Hepatocyte (in vitro differentiated cells): ENCODE measurements at regions not wholly inside any gene's neighbourhood (a gene's known extent, or its start where the extent isn't known, plus 50 kb on each side); places are given as distances from the start of the nearest gene placed in this dataset.

Experiments used
- DNase-seq: peaks from one replicate; pipeline ENCODE4 v3.0.0-alpha.2; 2016; ENCODE audit warnings: low spot score
- H2AFZ ChIP-seq: fragments of 200-600 bp; sonication (generic); 2 replicates; pipeline ENCODE4 v1.6.0; 2016; ENCODE audit warnings: antibody characterized with exemption, mild to moderate bottlenecking
- H3K27ac ChIP-seq: fragments of 200-600 bp; sonication (generic); 2 replicates; pipeline ENCODE4 v1.5.1; 2016; ENCODE audit warnings: mild to moderate bottlenecking
- H3K27me3 ChIP-seq: fragments of 200-600 bp; sonication (generic); 2 replicates; pipeline ENCODE4 v1.6.1; 2016
- H3K36me3 ChIP-seq: fragments of 200-600 bp; sonication (generic); replicated peaks from 2 replicates; pipeline ENCODE4 v1.5.1; 2016; ENCODE audit warnings: low read depth; ENCODE audit not compliant: insufficient read depth
- H3K4me1 ChIP-seq: fragments of 200-600 bp; sonication (generic); 2 replicates; pipeline ENCODE4 v1.5.1; 2016; ENCODE audit warnings: mild to moderate bottlenecking, moderate library complexity; ENCODE audit not compliant: insufficient read depth
- H3K4me2 ChIP-seq: fragments of 200-600 bp; sonication (generic); 2 replicates; pipeline ENCODE4 v1.6.0; 2016
- H3K4me3 ChIP-seq: fragments of 200-600 bp; sonication (generic); 2 replicates; pipeline ENCODE4 v1.5.1; 2016; ENCODE audit warnings: mild to moderate bottlenecking
- H3K79me2 ChIP-seq: fragments of 200-600 bp; sonication (generic); 2 replicates; pipeline ENCODE4 v1.6.0; 2017; ENCODE audit warnings: mild to moderate bottlenecking
- H3K9me2 ChIP-seq: fragments of 200-600 bp; sonication (generic); replicated peaks from 2 replicates; pipeline ENCODE4 v1.6.0; 2017; ENCODE audit warnings: mild to moderate bottlenecking; ENCODE audit not compliant: insufficient read depth
- H3K9me3 ChIP-seq: fragments of 200-600 bp; sonication (generic); 2 replicates; pipeline ENCODE4 v1.5.1; 2016; ENCODE audit warnings: low read depth, mild to moderate bottlenecking
- H4K20me1 ChIP-seq: fragments of 200-600 bp; sonication (generic); 2 replicates; pipeline ENCODE4 v1.6.0; 2016; ENCODE audit warnings: mild to moderate bottlenecking; ENCODE audit not compliant: insufficient read depth, poor library complexity, severe bottlenecking
- EZH2 ChIP-seq: fragments of 200-600 bp; sonication (generic); IDR thresholded peaks from 2 replicates; pipeline ENCODE4 v1.6.1; 2016; ENCODE audit warnings: antibody characterized with exemption, mild to moderate bottlenecking, borderline replicate concordance
- EZH2phosphoT487 ChIP-seq: fragments of 200-600 bp; sonication (generic); IDR thresholded peaks from one replicate; pipeline ENCODE4 v1.6.1; 2018; ENCODE audit warnings: antibody characterized with exemption, mild to moderate bottlenecking, low read depth, moderate library complexity; ENCODE audit not compliant: unreplicated experiment, severe bottlenecking
- WGBS: methylation state at CpG from one replicate; pipeline ENCODE4 v1.1.6; 2016; ENCODE audit warnings: low lambda C conversion rate; ENCODE audit errors: missing lambda C conversion rate; 5-methylcytosine and 5-hydroxymethylcytosine counted together
- TF ChIP-seq, protein P1 (sequence below): fragments of 200-600 bp; sonication (generic); IDR thresholded peaks from 2 replicates; pipeline ENCODE4 v1.5.1; 2016; ENCODE audit warnings: antibody characterized with exemption, mild to moderate bottlenecking; ENCODE audit not compliant: poor library complexity

DNA sequence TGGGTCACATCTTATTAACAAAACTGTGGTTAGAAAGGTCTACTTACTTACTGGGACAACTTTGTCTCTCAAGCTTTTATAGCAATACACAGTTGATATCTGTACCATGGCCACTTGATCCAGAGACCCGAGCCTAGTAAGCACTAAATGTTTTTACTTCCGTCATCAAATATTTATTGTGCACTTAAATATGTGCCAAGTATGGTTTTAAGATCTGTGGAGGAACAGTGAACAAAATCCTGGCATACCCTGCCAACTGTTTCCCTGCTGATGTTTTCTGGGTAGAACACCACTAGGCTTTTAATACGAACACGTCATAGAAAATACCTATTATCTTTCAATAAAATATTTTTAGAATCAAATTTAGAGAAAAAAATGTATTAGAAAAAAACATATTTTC lies 574.8 kb downstream of the HACE1 start:
- no peak overlapping the region for H3K4me3 ChIP-seq
- no peaks in the 10 kb centered on the region for H3K79me2 ChIP-seq
- H3K4me1 ChIP-seq: no peaks in the 10 kb centered on the region
- no peak overlapping the region for H3K27ac ChIP-seq
- no peak for DNase-seq
- no peak overlapping the region for H2AFZ ChIP-seq
- no peaks in the 10 kb centered on the region for H3K9me3 ChIP-seq
- H3K9me2 ChIP-seq: no peaks in the 10 kb centered on the region
- 79% methylated on average over 4 of the region's 4 CpGs for WGBS
- TF ChIP-seq EZH2phosphoT487: no peak
- TF ChIP-seq, protein P1, sequence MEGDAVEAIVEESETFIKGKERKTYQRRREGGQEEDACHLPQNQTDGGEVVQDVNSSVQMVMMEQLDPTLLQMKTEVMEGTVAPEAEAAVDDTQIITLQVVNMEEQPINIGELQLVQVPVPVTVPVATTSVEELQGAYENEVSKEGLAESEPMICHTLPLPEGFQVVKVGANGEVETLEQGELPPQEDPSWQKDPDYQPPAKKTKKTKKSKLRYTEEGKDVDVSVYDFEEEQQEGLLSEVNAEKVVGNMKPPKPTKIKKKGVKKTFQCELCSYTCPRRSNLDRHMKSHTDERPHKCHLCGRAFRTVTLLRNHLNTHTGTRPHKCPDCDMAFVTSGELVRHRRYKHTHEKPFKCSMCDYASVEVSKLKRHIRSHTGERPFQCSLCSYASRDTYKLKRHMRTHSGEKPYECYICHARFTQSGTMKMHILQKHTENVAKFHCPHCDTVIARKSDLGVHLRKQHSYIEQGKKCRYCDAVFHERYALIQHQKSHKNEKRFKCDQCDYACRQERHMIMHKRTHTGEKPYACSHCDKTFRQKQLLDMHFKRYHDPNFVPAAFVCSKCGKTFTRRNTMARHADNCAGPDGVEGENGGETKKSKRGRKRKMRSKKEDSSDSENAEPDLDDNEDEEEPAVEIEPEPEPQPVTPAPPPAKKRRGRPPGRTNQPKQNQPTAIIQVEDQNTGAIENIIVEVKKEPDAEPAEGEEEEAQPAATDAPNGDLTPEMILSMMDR: no peak
- no peak for TF ChIP-seq EZH2
- H3K36me3 ChIP-seq: no peaks in the 10 kb centered on the region
- no peaks in the 10 kb centered on the region for H4K20me1 ChIP-seq
- no peak overlapping the region for H3K4me2 ChIP-seq
- no peaks in the 10 kb centered on the region for H3K27me3 ChIP-seq

DNA sequence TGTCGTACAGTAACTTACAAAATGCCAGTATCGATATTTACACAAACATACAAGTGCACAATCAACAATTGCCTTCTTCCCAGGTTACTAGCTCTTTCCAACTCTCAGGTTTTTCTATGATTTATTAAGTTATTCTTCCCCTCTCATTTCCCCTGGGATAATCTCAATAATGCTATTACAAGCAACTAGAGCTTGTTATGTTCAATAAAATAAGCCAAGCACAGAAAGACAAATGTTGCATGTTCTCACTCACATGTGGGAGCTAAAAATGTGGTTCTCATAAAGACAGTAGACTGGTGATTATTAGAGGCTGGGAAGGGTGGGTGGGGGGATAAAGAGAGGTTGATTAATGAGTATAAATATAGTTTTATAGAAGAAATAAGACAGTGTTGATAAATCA lies 577.1 kb downstream of the HACE1 start:
- no peaks in the 10 kb centered on the region for H3K27me3 ChIP-seq
- no peak overlapping the region for H2AFZ ChIP-seq
- H3K9me3 ChIP-seq: no peaks in the 10 kb centered on the region
- no peak overlapping the region for H3K27ac ChIP-seq
- WGBS: 96% methylated on average over 2 of the region's 2 CpGs
- H3K4me3 ChIP-seq: no peak overlapping the region
- DNase-seq: no peak
- no peaks in the 10 kb centered on the region for H3K4me1 ChIP-seq
- no peaks in the 10 kb centered on the region for H4K20me1 ChIP-seq
- H3K9me2 ChIP-seq: no peaks in the 10 kb centered on the region
- no peaks in the 10 kb centered on the region for H3K79me2 ChIP-seq
- no peaks in the 10 kb centered on the region for H3K36me3 ChIP-seq
- TF ChIP-seq EZH2phosphoT487: no peak
- no peak for TF ChIP-seq EZH2
- TF ChIP-seq, protein P1: no peak
- H3K4me2 ChIP-seq: no peak overlapping the region

DNA sequence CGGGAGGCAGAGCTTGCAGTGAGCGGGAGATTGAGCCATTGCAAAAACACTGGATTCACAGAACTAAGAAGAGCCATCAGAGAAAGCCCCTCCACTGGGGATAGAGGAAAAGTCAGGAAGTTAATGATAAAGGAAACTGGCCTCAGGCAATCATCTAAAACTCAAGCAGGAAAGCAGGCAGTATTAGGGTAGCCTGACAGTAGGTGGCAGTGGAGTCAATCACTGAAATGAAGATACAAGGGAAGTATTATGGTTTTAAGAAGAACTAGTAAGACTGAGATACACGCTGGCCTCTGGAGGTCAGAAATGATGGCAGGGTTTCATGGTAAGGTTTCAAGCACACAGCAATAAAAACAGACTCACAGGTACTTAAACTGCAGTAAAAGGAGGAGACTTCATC lies 578.3 kb downstream of the HACE1 start:
- DNase-seq: no peak
- no peaks in the 10 kb centered on the region for H3K4me1 ChIP-seq
- H3K36me3 ChIP-seq: no peaks in the 10 kb centered on the region
- no peak overlapping the region for H3K4me3 ChIP-seq
- TF ChIP-seq, protein P1: no peak
- TF ChIP-seq EZH2phosphoT487: no peak
- no peak for TF ChIP-seq EZH2
- H3K9me3 ChIP-seq: no peaks in the 10 kb centered on the region
- H3K9me2 ChIP-seq: no peaks in the 10 kb centered on the region
- no peaks in the 10 kb centered on the region for H3K27me3 ChIP-seq
- 75% methylated on average over 3 of the region's 3 CpGs for WGBS
- no peak overlapping the region for H3K27ac ChIP-seq
- H3K79me2 ChIP-seq: no peaks in the 10 kb centered on the region
- H4K20me1 ChIP-seq: no peaks in the 10 kb centered on the region
- H2AFZ ChIP-seq: no peak overlapping the region
- no peak overlapping the region for H3K4me2 ChIP-seq

DNA sequence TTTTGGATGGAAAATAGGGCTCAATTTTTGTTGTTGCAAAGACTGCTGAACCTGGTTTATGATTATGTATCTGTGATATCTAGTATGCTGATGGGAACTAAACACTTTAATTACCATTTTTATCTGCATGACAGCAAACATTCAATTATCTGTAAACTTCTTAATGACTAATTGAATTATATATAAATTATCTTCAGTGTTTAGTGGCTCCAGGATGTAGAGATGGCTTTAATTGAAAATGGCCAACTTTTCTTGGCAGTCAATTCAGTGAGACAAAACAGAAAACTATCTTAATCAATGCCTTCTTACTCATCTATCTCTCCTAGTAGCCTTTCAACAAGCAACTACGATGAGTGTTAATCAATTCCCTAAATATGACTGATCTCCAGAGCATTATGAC lies 591.3 kb downstream of the HACE1 start:
- no peak overlapping the region for H2AFZ ChIP-seq

More for the DNA sequence above, 591.3 kb downstream of the HACE1 start:
- TF ChIP-seq EZH2 (no peak), EZH2phosphoT487 (no peak)
- TF ChIP-seq, protein P1: no peak
- Histone ChIP-seq H3K36me3 (no peaks in the 10 kb centered on the region), H3K4me2 (no peak overlapping the region), H4K20me1 (no peaks in the 10 kb centered on the region), H3K9me3 (no peaks in the 10 kb centered on the region), H3K4me3 (no peak overlapping the region), H3K9me2 (no peaks in the 10 kb centered on the region), H3K27ac (no peak overlapping the region), H3K27me3 (no peaks in the 10 kb centered on the region), H3K79me2 (no peaks in the 10 kb centered on the region), H3K4me1 (no peaks in the 10 kb centered on the region)
- DNase-seq: no peak
- 100% methylated on average over 1 of the region's 1 CpG for WGBS
